Choroid plexus epithelial cell (primary cell): ENCODE measurements at regions not wholly inside any gene's neighbourhood (a gene's known extent, or its start where the extent isn't known, plus 50 kb on each side); places are given as distances from the start of the nearest gene placed in this dataset.

Experiments used
- DNase-seq: peaks from one replicate; pipeline ENCODE4 v3.0.0-alpha.2; 2010; ENCODE audit warnings: low read depth
- H3K4me3 ChIP-seq: 2 replicates; pipeline ENCODE4 v1.5.1; 2011; ENCODE audit warnings: low read depth, mild to moderate bottlenecking, control low read depth, low read length, moderate library complexity
- CTCF ChIP-seq: conservative IDR thresholded peaks from 2 replicates; pipeline ENCODE4 v1.5.1; 2011; ENCODE audit warnings: low read depth, mild to moderate bottlenecking, control low read depth, inconsistent platforms, low read length, moderate library complexity

- DNase-seq = no peak
- TF ChIP-seq CTCF = no peak
- no peak overlapping the region for H3K4me3 ChIP-seq
Measured at GRCh38 chr9:20256284-20256948, 365.9 kb downstream of the MLLT3 start.

GRCh38 chr9:20255052-20255451, 367.2 kb downstream of the MLLT3 start:
- no peak overlapping the region for H3K4me3 ChIP-seq
- TF ChIP-seq CTCF = no peak
- no peak for DNase-seq

- H3K4me3 ChIP-seq = no peak overlapping the region
- no peak for DNase-seq
- no peak for TF ChIP-seq CTCF
Measured at GRCh38 chr9:20253635-20254034, 368.7 kb downstream of the MLLT3 start.

GRCh38 chr9:20252778-20253177, 369.5 kb downstream of the MLLT3 start:
- no peak for DNase-seq
- TF ChIP-seq CTCF = no peak
- H3K4me3 ChIP-seq = no peak overlapping the region

GRCh38 chr9:20250791-20251190, 371.5 kb downstream of the MLLT3 start:
- DNase-seq = no peak
- H3K4me3 ChIP-seq = no peak overlapping the region
- TF ChIP-seq CTCF = no peak

GRCh38 chr9:20244271-20244670, 378.0 kb downstream of the MLLT3 start:
- H3K4me3 ChIP-seq = no peak overlapping the region

More at GRCh38 chr9:20244271-20244670, 378.0 kb downstream of the MLLT3 start:
- no peak for TF ChIP-seq CTCF
- DNase-seq = no peak
